ENCODE measurements at regions not wholly inside any gene's neighbourhood (a gene's known extent, or its start where the extent isn't known, plus 50 kb on each side); places are given as distances from the start of the nearest gene placed in this dataset.

DNA sequence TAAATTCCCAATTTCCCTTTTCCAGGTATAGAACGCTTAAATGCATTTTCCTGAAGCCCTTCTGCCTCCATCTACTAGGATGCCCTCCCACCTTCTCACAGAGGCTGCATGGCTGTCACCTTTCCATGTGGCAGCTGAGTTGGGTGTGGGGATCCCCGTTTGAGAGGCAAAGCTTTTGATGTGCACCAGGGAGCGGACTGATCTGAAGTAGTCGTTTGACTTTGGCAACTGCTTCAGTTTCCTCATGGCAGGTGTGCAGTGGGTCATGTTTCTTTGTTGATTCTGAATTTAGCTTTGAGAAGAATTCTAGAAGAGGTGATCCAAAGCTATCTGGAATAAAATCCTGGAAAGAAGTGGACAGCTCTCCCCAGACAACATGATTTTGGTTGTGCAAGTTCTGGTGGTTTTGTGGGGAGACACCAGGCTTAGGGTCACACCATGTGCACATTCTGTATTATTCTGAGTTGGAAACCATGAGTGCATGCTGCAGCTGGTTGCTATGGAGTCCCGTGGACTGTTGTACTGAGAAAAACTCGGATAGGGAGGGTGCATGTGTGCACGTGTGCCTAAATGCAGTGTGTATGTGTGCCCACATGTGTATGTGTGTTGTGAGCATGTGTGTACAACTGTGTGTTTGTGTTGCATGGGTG, 63.5 kb downstream of the GADD45G start:
- Histone ChIP-seq H3K9me3 (ENCODE audit: low read depth, low read length) (no peaks in the 10 kb centered on the region), H3K36me3 (ENCODE audit: insufficient read depth, low read length) (no peaks in the 10 kb centered on the region), H3K9ac (ENCODE audit: insufficient read length) (no peak overlapping the region), H3K27ac (no peak overlapping the region), H3K4me3 (no peak overlapping the region)
- TF ChIP-seq FOXP2 (optimal IDR thresholded peaks at IDR 0.05; ENCODE audit: control extremely low read depth, extremely low read length, insufficient read depth): no peak
- TF ChIP-seq EZH2 (IDR thresholded peaks at IDR 0.05): no peak
- TF ChIP-seq POLR2AphosphoS5 (IDR thresholded peaks at IDR 0.05; ENCODE audit: borderline replicate concordance, low read depth, low read length): no peak
- no peak for DNase-seq (ENCODE audit: low read depth, low spot score)

DNA sequence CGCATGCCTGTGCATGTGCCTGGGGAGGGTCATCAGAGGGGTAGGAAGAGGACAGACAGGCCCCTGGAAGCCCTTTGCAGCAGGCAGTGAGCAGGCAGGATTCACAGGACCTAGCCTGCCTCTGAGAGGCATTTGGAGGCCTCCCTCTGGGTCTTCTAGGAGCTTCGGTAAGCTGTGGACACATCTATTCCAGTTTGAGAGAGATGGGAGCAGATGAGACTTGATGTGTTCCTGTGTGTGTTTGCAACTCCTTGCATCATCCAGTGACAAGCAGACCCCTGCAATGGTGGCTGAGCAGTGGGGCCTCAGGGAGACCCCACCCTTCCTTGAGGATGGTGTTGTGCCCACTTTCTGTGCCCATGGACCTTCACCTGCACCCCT, 64.0 kb downstream of the GADD45G start:
- H3K36me3 ChIP-seq (ENCODE audit: insufficient read depth, low read length): no peaks in the 10 kb centered on the region
- TF ChIP-seq FOXP2 (optimal IDR thresholded peaks at IDR 0.05; ENCODE audit: control extremely low read depth, extremely low read length, insufficient read depth) (no peak), POLR2AphosphoS5 (IDR thresholded peaks at IDR 0.05; ENCODE audit: borderline replicate concordance, low read depth, low read length) (no peak), EZH2 (IDR thresholded peaks at IDR 0.05) (no peak)
- H3K4me3 ChIP-seq: no peak overlapping the region
- no peaks in the 10 kb centered on the region for H3K9me3 ChIP-seq (ENCODE audit: low read depth, low read length)
- no peak for DNase-seq (ENCODE audit: low read depth, low spot score)
- H3K9ac ChIP-seq (ENCODE audit: insufficient read length): no peak overlapping the region
- no peak overlapping the region for H3K27ac ChIP-seq

DNA sequence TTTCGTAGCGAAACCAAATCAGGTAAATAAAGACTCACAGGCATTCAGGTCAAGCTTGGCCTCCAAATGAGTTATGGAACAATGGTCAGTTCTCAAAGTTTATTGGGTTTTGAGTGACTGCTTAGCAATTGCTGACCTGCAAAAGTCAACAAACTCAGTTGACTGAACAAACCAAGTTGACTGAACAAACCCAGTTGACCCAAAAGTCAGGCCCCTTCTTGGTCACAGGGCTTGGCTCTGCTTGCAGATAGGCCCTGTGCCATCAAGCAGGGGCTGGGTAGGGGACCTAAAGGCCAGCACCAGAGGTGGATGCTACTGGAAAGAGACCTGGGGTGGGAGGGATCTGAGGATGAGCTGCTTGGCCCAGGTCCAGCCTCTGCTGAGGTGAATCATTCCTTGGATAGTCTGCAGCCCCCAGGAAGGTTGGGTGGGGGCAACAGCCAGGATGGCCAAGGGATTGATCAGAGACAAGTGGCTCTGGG, 64.6 kb downstream of the GADD45G start:
- no peak for TF ChIP-seq FOXP2 (optimal IDR thresholded peaks at IDR 0.05; ENCODE audit: control extremely low read depth, extremely low read length, insufficient read depth)
- no peak for TF ChIP-seq POLR2AphosphoS5 (IDR thresholded peaks at IDR 0.05; ENCODE audit: borderline replicate concordance, low read depth, low read length)
- TF ChIP-seq EZH2 (IDR thresholded peaks at IDR 0.05): no peak
- DNase-seq (ENCODE audit: low read depth, low spot score): no peak
- Histone ChIP-seq H3K9ac (ENCODE audit: insufficient read length) (no peak overlapping the region), H3K9me3 (ENCODE audit: low read depth, low read length) (no peaks in the 10 kb centered on the region), H3K4me3 (no peak overlapping the region), H3K27ac (no peak overlapping the region), H3K36me3 (ENCODE audit: insufficient read depth, low read length) (no peaks in the 10 kb centered on the region)

DNA sequence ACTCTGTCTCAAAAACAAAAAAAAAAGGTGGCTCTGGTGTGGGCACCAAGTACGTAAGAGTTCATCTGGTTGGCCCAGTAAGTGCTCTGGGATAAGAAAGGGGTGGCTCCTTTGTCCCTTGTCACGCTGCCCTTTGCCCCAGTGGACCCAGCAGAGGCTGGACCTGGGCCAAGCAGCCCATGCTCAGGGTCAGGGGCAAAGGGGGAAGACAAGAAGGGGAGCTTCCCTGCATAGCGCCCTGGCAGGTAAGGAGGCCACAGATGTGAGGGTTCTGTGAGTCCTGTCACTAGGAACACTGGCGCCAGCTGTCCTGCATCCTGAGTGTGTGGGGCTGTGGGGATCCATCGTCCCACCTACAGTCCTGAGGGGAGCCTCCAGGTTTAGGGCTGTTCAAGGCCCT, 65.3 kb downstream of the GADD45G start:
- TF ChIP-seq FOXP2 (optimal IDR thresholded peaks at IDR 0.05; ENCODE audit: control extremely low read depth, extremely low read length, insufficient read depth) (no peak), POLR2AphosphoS5 (IDR thresholded peaks at IDR 0.05; ENCODE audit: borderline replicate concordance, low read depth, low read length) (no peak), EZH2 (IDR thresholded peaks at IDR 0.05) (no peak)
- no peak overlapping the region for H3K9ac ChIP-seq (ENCODE audit: insufficient read length)
- no peak overlapping the region for H3K4me3 ChIP-seq
- DNase-seq (ENCODE audit: low read depth, low spot score): no peak
- no peaks in the 10 kb centered on the region for H3K9me3 ChIP-seq (ENCODE audit: low read depth, low read length)
- H3K27ac ChIP-seq: no peak overlapping the region
- no peaks in the 10 kb centered on the region for H3K36me3 ChIP-seq (ENCODE audit: insufficient read depth, low read length)

DNA sequence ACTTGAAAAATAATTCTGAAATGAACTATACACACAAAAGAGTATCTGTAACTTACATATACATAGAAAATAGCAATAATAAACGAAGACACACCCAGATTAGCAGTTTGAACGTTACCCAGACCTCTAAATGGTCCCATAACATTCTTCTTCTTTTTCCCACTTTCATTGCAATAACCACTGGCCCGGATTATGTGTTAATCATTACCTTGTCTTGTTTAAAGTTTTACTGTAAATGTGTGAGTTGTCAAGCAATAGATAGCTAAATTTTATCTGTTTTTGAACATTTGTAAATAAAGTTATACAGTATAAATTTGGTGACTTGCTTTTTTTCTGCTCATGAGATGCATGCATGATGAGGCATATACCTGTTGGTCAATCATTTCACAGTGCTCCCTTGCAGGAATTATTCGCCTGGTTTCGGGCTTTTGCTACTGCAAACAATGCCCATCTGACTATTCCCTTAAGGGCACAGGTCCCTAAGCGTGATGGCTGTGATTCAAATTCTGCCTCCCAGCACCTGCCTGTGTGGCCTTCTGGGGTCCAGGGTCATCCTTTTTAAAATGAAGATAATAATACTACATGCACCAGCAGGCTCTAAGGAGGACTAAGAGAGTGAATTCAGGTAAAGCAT, 66.1 kb downstream of the GADD45G start:
- H3K4me3 ChIP-seq: no peak overlapping the region
- no peaks in the 10 kb centered on the region for H3K9me3 ChIP-seq (ENCODE audit: low read depth, low read length)
- H3K36me3 ChIP-seq (ENCODE audit: insufficient read depth, low read length): no peaks in the 10 kb centered on the region
- H3K9ac ChIP-seq (ENCODE audit: insufficient read length): no peak overlapping the region
- no peak for TF ChIP-seq POLR2AphosphoS5 (IDR thresholded peaks at IDR 0.05; ENCODE audit: borderline replicate concordance, low read depth, low read length)
- no peak for TF ChIP-seq FOXP2 (optimal IDR thresholded peaks at IDR 0.05; ENCODE audit: control extremely low read depth, extremely low read length, insufficient read depth)
- TF ChIP-seq EZH2 (IDR thresholded peaks at IDR 0.05): no peak
- no peak overlapping the region for H3K27ac ChIP-seq
- DNase-seq (ENCODE audit: low read depth, low spot score): no peak

DNA sequence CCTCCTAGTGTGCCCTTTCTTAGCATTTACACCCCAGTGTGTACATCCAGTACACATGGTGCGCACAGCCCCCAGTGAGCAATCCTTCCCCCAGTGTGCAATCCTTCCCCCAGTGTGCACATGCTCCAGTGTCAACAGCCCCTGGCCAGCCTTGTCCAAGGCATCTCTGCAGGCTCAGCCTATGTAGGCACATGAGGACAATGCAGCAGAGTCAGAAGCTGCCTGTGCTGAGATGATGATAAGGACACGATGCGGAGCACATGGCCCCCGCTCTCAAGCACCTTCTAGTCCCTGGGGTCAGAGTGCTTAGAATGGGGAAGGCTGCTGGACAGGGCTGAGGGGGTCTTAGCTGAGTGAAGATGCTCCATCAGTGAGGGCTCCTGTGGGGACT, 69.8 kb downstream of the GADD45G start:
- Histone ChIP-seq H3K27ac (no peak overlapping the region), H3K36me3 (ENCODE audit: insufficient read depth, low read length) (no peaks in the 10 kb centered on the region)
- TF ChIP-seq EZH2 (IDR thresholded peaks at IDR 0.05): no peak
- no peak for TF ChIP-seq FOXP2 (optimal IDR thresholded peaks at IDR 0.05; ENCODE audit: control extremely low read depth, extremely low read length, insufficient read depth)
- TF ChIP-seq POLR2AphosphoS5 (IDR thresholded peaks at IDR 0.05; ENCODE audit: borderline replicate concordance, low read depth, low read length): no peak

DNA sequence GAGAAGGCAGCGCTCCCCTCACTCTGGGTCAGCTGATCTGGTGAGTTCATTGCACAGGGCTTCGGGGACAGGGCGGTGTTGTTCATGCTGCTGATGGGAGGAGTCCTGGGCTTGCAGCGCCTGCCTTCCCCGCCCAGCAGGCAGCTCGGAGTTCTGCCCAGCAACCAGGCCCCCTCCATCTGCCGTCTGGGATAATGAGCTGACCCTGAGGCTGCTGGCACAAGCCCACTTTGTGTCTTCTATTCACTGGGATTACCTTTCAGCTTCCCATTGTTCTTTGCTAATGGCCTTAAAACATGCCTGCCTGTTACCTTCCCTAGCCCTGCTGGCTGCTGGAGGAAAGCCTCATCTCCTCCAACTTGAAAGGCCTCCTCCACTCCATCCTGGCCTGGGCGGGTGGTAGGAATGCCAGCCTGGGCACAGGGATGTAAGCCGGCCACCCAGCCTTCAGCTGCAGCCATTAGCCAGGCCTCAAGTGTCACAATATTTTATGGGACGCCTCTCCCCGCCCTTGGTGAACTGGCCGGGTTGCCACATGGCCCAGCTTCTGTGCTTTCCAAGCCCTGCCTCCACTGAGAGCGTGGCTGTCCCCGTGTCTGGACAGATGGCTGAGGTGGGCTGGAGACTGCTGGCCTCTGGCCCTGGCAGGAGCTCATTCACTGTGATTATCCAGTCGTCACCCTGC, 70.4 kb downstream of the GADD45G start:
- DNase-seq (ENCODE audit: low read depth, low spot score): no peak
- Histone ChIP-seq H3K9ac (ENCODE audit: insufficient read length) (no peak overlapping the region), H3K27ac (no peak overlapping the region), H3K4me3 (no peak overlapping the region), H3K36me3 (ENCODE audit: insufficient read depth, low read length) (no peaks in the 10 kb centered on the region), H3K9me3 (ENCODE audit: low read depth, low read length) (no peaks in the 10 kb centered on the region)
- no peak for TF ChIP-seq FOXP2 (optimal IDR thresholded peaks at IDR 0.05; ENCODE audit: control extremely low read depth, extremely low read length, insufficient read depth)
- TF ChIP-seq EZH2 (IDR thresholded peaks at IDR 0.05): no peak
- no peak for TF ChIP-seq POLR2AphosphoS5 (IDR thresholded peaks at IDR 0.05; ENCODE audit: borderline replicate concordance, low read depth, low read length)

More for the DNA sequence above, 69.8 kb downstream of the GADD45G start:
- Histone ChIP-seq H3K9ac (ENCODE audit: insufficient read length) (no peak overlapping the region), H3K9me3 (ENCODE audit: low read depth, low read length) (no peaks in the 10 kb centered on the region), H3K4me3 (no peak overlapping the region)
- no peak for DNase-seq (ENCODE audit: low read depth, low spot score)

DNA sequence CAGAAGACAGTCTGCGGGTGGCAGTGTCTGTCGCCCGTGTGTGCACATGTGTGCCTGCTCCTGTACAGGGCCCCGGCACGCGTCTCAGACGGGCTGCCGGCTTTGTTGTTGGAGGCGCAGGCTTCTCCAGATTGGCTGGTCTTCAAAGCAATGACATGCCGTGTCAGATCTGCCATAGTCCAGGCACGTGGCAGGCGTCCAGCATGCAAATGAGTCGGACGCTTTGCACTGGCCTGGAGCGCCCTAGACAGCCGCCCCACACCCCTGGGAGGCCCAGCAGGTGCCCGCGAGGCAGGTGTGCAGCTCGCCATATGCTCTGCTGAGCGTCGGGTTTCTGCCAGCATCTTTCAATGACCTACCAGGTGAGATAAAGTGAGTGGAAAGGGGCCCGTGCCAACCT, 71.5 kb downstream of the GADD45G start:
- no peak overlapping the region for H3K9ac ChIP-seq (ENCODE audit: insufficient read length)
- no peaks in the 10 kb centered on the region for H3K36me3 ChIP-seq (ENCODE audit: insufficient read depth, low read length)
- no peak for TF ChIP-seq FOXP2 (optimal IDR thresholded peaks at IDR 0.05; ENCODE audit: control extremely low read depth, extremely low read length, insufficient read depth)
- no peak for TF ChIP-seq EZH2 (IDR thresholded peaks at IDR 0.05)
- no peak for TF ChIP-seq POLR2AphosphoS5 (IDR thresholded peaks at IDR 0.05; ENCODE audit: borderline replicate concordance, low read depth, low read length)
- H3K27ac ChIP-seq: no peak overlapping the region
- no peaks in the 10 kb centered on the region for H3K9me3 ChIP-seq (ENCODE audit: low read depth, low read length)
- no peak for DNase-seq (ENCODE audit: low read depth, low spot score)
- no peak overlapping the region for H3K4me3 ChIP-seq
